ENCODE measurements at regions not wholly inside any gene's neighbourhood (a gene's known extent, or its start where the extent isn't known, plus 50 kb on each side); places are given as distances from the start of the nearest gene placed in this dataset.

DNA sequence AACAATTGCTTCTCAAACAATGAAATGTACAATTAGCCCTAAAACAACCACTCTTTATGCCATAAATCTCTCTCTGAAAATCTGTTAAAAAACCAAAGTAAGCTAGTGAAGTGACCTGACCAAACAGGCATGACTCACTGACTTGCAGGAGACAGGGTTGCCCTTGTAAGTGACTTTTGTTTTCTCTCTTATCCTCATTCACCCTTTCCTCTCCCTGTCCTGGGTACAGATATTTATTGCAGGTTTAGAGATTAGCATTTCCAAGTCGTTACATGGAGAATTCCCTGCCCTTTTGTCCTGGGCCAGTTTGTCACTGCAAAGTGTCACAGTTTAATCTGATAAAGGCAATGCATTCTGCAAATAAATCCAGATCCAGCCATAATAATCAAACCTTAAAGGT is 484.2 kb downstream of the IRX1 start:
- no peak for DNase-seq (ENCODE audit: low spot score)

DNA sequence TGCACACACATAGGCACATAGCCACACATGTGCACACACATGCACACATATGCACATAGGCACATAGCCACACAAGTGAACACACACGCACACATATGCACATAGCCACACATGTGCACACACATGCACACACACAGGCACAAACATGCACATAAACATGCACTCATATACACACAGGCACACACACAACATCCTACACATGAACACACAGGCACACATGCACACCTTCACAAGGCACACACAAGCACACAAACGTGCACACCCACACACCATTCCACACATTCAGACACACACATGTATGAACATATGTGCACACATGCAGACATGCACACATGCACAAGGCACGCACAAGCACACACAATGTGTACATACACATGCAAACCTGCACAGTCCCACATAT is 484.7 kb downstream of the IRX1 start:
- no peak for DNase-seq (ENCODE audit: low spot score)

DNA sequence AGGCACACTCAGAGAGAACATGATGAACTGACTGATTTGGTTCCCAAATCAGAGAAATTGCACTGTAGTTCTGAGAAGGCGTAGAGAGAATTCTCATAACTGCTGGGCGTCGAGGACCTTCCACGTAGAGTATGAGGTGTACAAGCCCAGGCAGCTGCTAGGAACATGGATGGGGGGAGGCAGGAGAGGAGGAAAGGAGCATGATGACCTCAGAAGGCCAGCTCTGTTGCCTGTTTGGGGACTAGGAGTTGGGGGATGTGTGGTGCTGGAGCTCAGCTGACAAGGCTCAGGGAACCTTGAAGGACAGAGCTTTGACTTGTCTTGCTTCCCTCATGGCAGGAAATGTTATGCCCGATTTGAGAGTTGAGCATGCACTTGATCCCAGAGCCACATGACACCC is 485.4 kb downstream of the IRX1 start:
- DNase-seq (ENCODE audit: low spot score) = no peak

DNA sequence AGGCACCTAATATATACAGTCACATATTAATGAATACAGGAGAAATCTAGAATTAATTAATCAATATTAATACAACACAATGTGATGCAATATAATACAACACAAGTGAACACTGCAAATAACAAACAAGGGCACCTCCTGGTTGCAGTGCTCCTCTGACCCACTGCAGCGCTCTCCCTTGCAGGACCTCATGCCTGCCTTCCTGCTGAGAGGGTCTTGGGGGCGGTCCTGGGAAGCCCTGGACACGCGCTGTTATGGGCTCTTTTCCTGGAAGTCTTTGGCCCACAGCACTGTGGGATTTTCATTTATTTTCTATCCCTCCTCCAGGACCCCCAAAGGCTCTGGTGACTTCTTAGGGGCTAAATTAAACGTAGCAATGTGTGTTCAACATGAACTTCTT is 485.8 kb downstream of the IRX1 start:
- DNase-seq (ENCODE audit: low spot score) = no peak

DNA sequence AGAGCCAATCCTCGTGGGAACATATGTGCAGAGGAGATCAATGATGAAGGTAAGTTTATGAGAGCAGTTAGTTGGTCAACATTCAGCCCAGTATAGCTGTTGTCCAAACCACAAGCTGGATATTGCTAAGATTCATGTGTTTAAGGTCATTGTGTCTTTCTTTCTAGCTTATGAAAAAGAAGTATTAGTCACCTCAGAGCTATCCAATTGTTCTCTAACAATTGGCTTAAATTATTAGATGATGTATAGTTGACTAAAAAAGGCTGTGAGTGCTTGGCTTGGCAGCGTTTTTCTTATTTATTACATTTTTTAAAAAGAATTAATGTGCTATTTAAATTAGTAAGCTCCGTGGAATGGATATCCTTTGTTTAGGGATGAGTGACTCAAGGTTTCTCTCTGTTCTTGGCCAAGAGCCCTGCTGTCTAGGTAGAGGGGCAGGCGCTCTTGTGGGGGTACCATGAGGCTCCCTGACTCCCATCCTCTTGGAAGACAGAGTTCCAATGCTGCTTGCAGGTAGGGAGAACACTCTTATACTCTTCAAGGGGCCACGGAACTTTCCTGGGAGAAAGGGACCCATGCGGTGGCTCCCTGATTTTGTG is 487.4 kb downstream of the IRX1 start:
- no peak for DNase-seq (ENCODE audit: low spot score)

DNA sequence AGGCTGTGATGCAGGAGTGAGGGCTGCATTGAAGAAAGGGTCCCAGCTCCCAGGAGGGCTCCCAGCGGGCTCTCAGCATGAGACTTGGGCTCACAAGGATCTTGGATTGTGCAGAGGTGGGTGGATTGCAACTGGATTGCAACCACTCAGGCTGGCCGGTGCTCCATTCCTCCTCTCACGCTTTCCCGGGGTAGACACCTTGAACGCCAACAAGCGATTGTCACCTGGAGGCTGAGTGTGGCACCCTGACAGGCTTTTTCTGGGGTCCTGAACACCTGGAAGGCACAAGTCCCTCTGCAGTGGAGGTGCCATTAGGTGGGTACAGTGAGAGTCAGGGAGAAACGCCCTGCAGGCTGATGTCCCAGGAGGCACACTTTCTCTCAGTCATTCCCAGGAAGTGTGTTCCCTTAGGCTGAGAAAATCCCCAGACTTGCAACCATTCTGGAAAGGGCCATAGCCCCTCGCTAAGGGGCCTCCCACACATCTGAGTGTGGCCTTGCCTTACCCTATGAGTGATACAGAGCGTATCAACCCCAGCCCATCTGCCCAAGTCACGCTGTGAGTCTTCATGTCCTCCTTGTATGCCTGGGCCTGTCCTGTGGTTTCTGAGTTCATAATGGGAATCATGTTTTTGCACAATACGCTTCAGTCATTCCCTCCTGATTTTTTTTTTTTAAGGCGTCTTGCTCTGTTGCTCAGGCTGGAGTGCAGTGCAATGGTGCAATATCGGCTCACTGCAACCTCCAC is 488.1 kb downstream of the IRX1 start:
- no peak for DNase-seq (ENCODE audit: low spot score)

DNA sequence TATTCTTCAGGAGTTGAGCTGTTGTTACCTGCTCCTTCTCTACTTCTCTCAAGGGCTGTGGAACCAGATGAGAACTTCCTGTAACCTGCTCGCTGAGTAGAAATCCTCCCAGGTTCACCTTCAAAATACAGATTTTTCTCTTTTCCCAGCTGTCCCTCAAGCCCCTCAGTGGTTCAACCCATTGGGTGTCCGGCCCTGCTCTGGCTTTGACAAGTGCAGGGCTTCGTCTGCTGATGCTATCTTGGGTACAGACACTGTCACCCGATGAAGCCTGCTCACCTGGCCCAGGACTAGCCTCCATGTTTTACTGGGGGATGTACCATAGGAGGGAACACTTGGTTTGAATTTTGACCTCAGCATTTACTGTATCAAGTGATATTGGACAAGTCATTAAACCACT is 490.4 kb downstream of the IRX1 start:
- no peak for DNase-seq (ENCODE audit: low spot score)

DNA sequence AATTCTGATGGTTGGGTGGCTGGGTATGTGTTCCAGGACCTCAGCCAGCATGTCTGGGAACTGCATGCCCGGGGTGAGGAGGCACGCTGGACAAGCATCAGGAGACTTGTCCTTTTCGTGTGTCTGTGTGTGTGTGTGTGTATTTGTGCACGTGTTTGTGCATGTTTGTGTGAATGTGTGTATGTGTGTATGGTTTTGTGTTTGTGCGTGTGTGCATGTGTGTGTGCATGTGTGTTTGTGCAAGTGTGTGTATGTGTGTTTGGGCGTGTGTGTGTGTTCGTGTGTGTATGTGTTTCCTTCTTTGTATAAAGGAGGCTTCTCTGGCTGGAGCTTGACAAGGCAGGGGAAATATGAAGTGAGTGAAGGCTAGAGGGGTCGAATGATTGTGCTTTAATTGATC is 491.5 kb downstream of the IRX1 start:
- no peak for DNase-seq (ENCODE audit: low spot score)

DNA sequence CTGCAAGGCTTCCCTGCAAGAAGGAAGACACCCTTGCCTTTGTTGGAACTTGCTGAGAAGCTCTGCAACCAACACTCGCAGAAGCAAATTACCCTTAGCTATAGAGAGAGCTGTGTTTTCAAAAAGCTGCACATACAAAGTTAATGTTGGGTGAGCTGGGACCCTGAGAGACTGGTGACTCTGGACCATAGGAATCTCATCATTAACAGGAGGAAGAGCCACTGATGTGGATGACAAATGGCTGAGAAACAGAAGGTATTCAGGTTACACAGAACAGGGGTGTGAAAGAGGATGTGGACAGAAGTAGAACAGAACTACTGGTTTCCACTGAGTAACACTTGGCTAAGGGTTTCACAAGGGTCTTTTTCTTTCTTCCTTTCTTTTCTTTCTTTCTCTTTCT is 493.5 kb downstream of the IRX1 start:
- no peak for DNase-seq (ENCODE audit: low spot score)

DNA sequence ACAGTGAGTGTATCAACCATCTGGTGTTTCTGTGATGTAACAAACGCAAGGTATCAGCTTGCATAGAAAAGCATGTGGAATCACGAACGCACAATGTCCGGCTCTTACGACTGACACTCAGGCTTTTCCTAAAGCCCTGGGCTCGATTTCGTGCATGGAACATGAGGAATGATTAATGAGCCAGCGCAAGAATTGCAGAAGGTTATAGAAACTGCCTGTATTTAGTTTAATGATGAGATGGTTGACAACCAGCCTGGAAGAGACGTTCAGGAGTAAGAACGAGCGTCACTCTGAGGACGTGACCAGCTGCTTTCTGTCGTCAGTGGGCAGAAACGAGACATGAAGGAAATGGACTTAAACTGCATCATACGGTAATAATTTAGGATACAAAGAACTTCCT is 497.6 kb downstream of the IRX1 start:
- DNase-seq (ENCODE audit: low spot score) = no peak

DNA sequence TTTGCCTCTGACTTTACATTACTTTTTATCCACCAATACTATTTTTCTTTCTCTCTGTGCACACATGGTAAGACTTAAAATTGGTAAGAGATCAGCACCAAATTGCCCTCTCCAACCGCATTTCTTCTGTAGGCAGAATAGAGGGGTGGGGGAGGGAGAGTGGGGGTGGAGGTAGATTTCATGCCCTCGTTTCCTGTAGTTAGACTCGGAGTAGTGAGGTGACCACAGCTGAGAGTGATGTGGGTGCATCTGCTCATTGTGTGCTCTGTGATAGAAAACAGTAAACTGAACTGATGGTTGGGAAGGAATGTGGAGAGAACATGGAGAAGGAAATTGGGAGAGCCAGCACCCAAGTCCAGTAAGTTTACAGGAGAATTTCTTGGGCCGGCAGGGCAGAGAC is 498.3 kb downstream of the IRX1 start:
- DNase-seq (ENCODE audit: low spot score) = no peak

DNA sequence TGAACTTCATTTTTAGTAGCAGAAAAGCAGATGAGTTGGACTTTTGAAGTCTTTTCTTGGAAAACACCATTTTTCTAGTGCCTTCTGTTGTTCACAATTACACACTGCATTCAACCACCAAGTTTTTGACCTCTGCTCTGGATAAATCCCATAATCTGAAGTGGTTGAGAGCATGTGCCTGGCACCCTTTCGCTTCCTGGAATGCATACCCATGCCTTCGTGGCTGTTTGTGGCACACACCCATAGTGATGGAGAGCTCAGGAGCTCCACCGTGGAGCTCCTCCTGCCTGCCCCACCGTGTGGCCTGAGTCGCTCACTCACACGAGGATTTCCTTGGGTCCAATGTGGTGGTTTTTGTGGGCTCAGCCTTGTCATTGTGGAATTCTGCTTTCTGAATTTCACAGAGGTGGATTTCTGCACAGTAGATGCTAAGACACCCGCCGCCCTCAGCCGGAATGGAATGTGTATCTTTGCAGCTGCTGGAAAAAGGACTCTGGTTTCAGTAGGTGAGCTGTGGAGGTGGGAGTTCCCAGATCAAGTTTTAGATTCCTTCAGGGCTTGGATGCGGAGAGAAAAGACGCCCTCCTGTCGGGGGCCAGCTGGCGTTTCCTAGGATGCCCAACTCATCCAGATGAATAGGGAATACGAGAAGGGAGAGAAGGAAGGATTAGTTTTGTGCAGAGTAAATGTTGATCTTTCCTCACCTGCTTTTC is 500.4 kb downstream of the IRX1 start:
- DNase-seq (ENCODE audit: low spot score) = no peak

DNA sequence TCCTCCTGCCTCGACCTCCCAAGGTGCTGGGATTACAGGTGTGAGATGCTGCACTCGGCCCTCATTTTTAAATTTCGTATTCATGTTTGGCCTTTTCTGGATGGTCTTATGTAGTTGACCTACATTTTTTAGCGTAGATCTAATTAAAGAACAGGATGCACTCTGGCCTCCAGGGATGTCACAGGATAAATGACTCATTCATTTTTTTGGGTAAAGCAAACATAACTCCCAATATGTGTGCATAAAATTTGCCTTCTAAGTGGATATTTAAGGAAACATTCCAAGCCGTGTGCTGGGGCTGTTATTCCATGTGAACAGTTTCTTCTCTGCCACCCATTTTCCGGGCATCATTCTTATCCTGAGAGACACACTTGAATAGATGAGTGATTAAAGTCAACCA is 501.6 kb downstream of the IRX1 start:
- no peak for DNase-seq (ENCODE audit: low spot score)

DNA sequence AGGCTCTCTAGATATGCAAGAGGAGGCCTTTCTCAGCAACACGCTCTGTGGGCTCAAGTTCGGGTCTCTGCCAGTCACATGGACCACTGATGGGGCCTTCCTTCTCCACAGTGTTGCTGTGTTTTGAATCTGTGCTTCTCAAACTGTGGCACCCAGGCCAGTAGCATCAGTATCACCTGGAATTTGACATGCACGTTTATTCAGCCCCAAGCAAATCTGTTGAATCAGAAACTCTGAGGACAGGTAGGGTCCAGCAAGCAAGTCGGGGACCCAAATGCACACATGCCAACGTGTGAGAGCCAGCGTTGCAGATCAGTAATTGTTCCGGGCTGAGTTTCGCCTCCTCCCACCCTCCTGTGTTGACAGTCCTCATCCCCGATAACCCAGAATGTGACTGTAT is 502.6 kb downstream of the IRX1 start:
- no peak for DNase-seq (ENCODE audit: low spot score)

DNA sequence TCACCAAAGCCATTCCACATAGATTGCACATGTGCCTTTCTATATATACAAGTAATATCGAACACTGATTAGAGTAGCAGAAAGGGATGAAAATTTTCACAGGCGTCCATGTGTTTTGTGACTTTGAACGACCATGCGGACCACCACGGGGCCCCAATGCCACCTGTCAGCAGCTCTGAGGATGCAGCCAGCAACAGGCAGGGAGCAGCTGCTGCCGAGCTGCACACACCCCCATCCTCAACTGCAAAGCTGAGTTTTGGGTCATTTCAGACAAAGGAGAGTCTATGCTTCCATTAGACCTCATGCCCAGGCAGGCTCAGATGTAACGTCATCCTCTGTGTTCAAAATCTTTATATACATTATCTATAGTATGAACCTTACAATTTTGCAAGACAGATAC is 503.8 kb downstream of the IRX1 start:
- no peak for DNase-seq (ENCODE audit: low spot score)

DNA sequence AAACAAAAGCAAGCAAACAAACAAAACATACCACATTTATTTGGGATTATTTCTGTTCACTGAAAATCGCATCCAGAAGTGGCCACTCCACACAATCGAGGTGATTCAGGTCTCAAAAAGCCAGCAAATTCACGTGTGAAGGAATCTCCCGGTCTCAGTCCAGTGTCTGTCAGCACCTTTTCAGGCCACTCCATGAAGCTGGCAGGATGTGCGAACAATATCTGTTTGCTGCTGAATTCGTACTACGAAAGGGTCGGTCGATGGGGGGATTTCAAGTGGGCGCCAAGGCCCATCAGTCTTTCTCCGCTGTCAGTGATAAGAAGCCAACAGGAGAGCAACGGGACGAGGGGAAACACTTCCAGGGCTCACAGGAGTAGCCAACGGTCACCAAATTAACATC is 505.1 kb downstream of the IRX1 start:
- DNase-seq (ENCODE audit: low spot score) = no peak

DNA sequence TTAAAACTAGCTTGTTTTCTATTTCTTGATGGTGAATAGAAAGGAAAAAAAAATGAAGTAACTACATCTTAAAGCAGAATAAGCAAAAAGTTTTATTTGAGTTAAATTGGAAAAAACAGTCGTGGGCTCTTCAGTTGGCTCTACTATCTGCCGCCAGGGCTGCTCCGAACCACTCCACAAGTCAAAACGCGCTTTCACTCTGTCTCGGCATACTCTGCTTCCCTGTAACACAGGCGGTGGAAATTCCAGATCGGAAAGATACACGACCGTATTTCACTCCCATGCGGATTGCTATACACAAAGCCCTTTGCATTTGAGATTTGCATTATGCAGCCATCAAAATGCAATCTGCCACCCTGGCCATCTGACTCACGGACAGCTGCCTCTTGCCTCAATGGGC is 505.6 kb downstream of the IRX1 start:
- no peak for DNase-seq (ENCODE audit: low spot score)

DNA sequence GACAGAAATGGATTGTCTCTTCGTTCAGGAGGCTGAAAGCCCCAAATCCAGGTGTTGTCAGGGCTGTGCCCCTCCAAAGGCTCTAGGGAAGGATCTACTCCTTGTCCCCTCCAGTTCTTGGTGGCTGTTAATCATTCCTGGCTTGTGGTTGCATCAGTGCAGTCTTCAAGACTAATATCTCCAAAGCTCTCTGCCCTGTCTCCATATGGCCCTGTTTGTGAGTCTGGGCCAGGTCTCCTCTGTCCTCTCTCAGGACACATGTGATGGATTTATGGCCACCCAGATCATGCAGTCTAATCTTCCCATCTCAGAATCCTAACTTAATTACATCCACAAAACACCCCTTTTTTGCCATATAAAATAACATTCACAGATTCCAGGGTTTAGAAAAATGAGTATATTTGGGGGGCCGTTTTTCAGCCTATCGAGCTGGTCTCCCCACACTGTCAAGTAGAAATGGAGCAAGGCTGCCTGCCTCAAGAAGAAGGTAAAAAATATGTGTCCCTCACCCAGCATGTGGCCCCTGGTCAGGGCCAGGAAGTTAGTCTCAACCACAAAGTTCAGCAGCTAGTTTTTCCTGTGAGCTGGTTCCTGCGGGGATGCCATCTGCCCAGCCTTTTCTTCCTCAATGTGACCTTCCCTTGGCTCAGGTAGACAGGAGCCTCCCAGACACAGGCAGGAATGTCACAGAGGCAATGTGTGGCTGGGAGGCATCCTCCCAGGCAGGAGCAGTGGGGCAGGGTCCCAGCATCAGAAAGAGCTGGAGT is 509.4 kb downstream of the IRX1 start:
- no peak for DNase-seq (ENCODE audit: low spot score)

DNA sequence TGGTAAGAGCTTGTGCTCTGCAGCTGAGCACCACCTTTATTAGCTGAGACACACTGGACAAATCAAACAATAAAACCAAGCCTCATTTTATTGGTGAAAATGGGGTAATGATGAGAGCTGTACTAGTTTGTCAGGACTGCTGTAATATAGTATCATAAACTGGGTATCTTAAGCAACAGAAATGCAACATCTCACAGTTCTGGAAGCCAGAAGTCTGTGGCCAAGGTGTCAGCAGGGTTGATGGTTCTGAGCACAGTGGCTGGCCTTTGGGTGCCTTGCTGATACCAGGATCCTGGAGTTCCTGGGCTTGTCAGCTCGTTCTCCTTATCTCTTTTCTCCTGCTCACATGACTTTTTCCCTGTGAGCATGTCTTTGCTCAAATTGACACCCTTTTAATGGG is 513.1 kb downstream of the IRX1 start:
- no peak for DNase-seq (ENCODE audit: low spot score)

DNA sequence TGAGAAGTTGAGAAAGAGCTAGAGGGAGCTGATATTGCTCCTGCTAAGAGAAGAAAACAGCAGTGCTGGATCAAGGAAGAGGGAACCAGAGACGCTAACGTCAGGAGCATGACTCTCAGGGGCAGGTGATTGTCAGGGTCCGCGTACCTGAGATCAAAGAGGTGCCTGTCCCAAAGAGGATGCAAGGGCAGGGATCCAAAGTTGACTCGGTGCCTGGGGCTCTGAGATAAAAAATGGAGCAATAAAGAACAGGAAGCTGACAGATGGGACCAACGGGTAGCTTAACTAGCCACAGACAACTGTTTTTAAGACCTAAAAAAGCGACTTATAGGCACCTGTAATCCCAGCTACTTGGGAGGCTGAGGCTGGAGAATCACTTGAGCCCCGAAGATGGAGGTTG is 517.8 kb downstream of the IRX1 start:
- no peak for DNase-seq (ENCODE audit: low spot score)

DNA sequence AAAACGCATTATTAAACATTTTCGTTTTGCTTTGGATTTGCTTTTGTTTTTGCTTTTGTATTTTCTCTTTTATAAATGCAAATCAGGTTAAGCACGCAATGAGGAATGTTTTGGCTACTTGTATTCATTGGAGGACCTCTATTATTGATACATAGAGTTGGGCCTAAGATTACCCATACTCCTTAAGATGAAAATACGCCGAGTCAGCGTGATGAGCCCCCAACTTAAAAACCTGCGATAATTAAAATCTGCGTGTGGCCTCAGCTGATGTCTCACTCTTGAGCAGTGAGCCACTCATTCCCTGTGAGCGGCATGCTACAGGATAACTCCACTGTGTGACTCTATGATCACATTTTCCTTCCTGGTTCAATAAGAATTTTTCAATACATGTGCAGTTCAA is 518.3 kb downstream of the IRX1 start:
- DNase-seq (ENCODE audit: low spot score) = no peak

DNA sequence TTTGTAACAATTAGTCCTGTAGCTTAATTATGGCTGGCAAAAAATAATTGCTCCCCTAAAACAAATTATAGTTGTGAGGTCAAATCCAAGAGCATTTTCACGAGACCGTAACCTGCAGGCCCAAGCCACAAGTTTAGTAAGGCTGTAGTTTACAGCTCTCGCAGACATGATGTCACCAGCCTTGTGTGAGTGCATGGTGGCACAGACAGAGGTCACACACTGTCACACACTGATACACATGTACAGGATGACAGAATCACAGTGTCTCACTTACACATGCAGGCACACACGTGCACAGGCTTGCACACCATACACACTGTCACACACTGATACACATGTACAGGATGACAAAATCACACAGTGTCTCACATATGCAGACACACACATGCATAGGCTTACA is 518.8 kb downstream of the IRX1 start:
- DNase-seq (ENCODE audit: low spot score) = no peak

DNA sequence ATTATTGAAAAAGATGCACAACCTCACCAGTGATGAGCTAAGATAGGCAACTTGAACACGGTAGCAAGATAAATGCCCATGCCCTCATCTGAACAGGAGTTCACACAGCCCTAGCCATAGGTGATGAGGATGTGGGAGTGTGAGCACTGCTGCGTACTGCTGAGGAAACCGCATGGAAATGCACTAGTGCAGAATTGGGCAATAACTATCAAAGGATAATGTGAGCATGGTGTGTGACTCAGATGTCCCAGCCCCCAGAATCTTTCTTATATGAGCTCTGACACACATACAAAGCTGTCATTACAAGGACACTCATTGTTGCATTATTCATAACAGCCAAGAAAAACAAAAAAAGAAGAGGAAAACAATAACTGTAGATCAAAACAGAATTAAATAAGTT is 521.2 kb downstream of the IRX1 start:
- DNase-seq (ENCODE audit: low spot score) = no peak
